Suprapubic skin (tissue), 3 donors: ENCODE measurements at regions not wholly inside any gene's neighbourhood (a gene's known extent, or its start where the extent isn't known, plus 50 kb on each side); places are given as distances from the start of the nearest gene placed in this dataset.

Source experiments
- POLR2AphosphoS5 ChIP-seq, 3 donors: sonication (generic); formaldehyde crosslinking; IDR thresholded peaks; one replicate each; pipeline ENCODE4 v1.6.1; 2017; ENCODE audit warnings: antibody characterized with exemption in 3 of 3
- TF ChIP-seq, protein P1 (sequence below), 2 donors: fragments of 200-600 bp in 1 of 2; fragments of 450-650 bp in 1 of 2; sonication (generic) in 1 of 2; IDR thresholded peaks; one replicate each; pipeline ENCODE4 v1.5.1; 2016 to 2019; ENCODE audit warnings: antibody characterized with exemption in 2 of 2, mild to moderate bottlenecking in 1 of 2, moderate library complexity in 1 of 2

GRCh38 chr3:117068301-117068700 is 358.7 kb downstream of the TUSC7 start:
- TF ChIP-seq, protein P1, sequence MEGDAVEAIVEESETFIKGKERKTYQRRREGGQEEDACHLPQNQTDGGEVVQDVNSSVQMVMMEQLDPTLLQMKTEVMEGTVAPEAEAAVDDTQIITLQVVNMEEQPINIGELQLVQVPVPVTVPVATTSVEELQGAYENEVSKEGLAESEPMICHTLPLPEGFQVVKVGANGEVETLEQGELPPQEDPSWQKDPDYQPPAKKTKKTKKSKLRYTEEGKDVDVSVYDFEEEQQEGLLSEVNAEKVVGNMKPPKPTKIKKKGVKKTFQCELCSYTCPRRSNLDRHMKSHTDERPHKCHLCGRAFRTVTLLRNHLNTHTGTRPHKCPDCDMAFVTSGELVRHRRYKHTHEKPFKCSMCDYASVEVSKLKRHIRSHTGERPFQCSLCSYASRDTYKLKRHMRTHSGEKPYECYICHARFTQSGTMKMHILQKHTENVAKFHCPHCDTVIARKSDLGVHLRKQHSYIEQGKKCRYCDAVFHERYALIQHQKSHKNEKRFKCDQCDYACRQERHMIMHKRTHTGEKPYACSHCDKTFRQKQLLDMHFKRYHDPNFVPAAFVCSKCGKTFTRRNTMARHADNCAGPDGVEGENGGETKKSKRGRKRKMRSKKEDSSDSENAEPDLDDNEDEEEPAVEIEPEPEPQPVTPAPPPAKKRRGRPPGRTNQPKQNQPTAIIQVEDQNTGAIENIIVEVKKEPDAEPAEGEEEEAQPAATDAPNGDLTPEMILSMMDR (IDR thresholded peaks at IDR 0.05) = no peak
- no peak for TF ChIP-seq POLR2AphosphoS5 (IDR thresholded peaks at IDR 0.05)
